Gastrocnemius medialis (tissue), 4 donors: ENCODE measurements at regions not wholly inside any gene's neighbourhood (a gene's known extent, or its start where the extent isn't known, plus 50 kb on each side); places are given as distances from the start of the nearest gene placed in this dataset.

Experiments used
- ATAC-seq, 2 donors: fragments of 150-250 bp; one replicate each; pipeline ENCODE4 v1.9.1; 2016
- DNase-seq, 2 donors: peaks; one replicate each; pipeline ENCODE4 v3.0.0-alpha.2; 2019
- H3K27ac ChIP-seq, 4 donors: fragments of 200-600 bp; sonication (generic); 1 replicate in 1 of 4; 2 replicates in 3 of 4; pipeline ENCODE4 v1.5.1; 2016 to 2018; ENCODE audit warnings: mild to moderate bottlenecking in 2 of 4, moderate library complexity in 1 of 4
- H3K27me3 ChIP-seq, 3 donors: fragments of 200-600 bp; sonication (generic) in 2 of 3; 1 replicate in 1 of 3; 2 replicates in 2 of 3; pipeline versions ENCODE4 v1.5.1 to v1.6.0; 2016 to 2019; ENCODE audit warnings: mild to moderate bottlenecking in 1 of 3, moderate library complexity in 1 of 3
- H3K36me3 ChIP-seq, 2 donors: fragments of 200-600 bp; sonication (generic) in 1 of 2; one replicate each; pipeline ENCODE4 v1.5.1; 2017 to 2018
- H3K4me1 ChIP-seq, 2 donors: fragments of 200-600 bp; sonication (generic) in 1 of 2; one replicate each; pipeline ENCODE4 v1.5.1; 2016 to 2017; ENCODE audit warnings: mild to moderate bottlenecking in 2 of 2
- H3K4me3 ChIP-seq, 4 donors: fragments of 200-600 bp; sonication (generic) in 3 of 4; 1 replicate in 1 of 4; 2 replicates in 3 of 4; pipeline ENCODE4 v1.5.1; 2016 to 2019; ENCODE audit warnings: mild to moderate bottlenecking in 2 of 4
- H3K9me3 ChIP-seq, 3 donors: fragments of 200-600 bp; sonication (generic) in 2 of 3; 1 replicate in 1 of 3; 2 replicates in 2 of 3; pipeline ENCODE4 v1.5.1; 2016 to 2019
- CTCF ChIP-seq, 5 experiments: fragments of 450-650 bp in 3 of 5; fragments of 200-600 bp in 2 of 5; sonication (generic) in 2 of 5; IDR thresholded peaks in 4 of 5; conservative IDR thresholded peaks in 1 of 5; 1 replicate in 4 of 5; 2 replicates in 1 of 5; pipeline ENCODE4 v1.5.1; 2016 to 2019; ENCODE audit warnings: antibody characterized with exemption in 5 of 5, mild to moderate bottlenecking in 3 of 5, moderate library complexity in 3 of 5
- POLR2A ChIP-seq, 2 donors: fragments of 450-650 bp; IDR thresholded peaks; one replicate each; pipeline ENCODE4 v1.6.1; 2017; ENCODE audit warnings: antibody characterized with exemption in 2 of 2, mild to moderate bottlenecking in 2 of 2, moderate library complexity in 2 of 2
- in situ Hi-C, 4 donors: fragments of 200-750 bp; cut with MboI; loops; one replicate each; pipeline versions ENCODE4 v1.15.0 to v1.8.0; 2017; ENCODE audit warnings: low sequenced_read_pairs in 4 of 4
- intact Hi-C: fragments of 100-400 bp; cut with DNase I; formaldehyde crosslinking; loops from one replicate; pipeline ENCODE4 v1.15.1; 2023; ENCODE audit warnings: low total_unique reads

- H3K9me3 ChIP-seq: no peaks in the 10 kb centered on the region
- no peaks in the 10 kb centered on the region for H3K27me3 ChIP-seq
- intact Hi-C loops: no loop called here
- no peaks in the 10 kb centered on the region for H3K36me3 ChIP-seq
- no peak for ATAC-seq
- no peak overlapping the region for H3K4me3 ChIP-seq
- no peak for TF ChIP-seq POLR2A (IDR thresholded peaks at IDR 0.05)
- no peak for TF ChIP-seq CTCF (IDR thresholded peaks at IDR 0.05 in 4 of 5, conservative IDR thresholded peaks at IDR 0.05 in 1 of 5)
- in situ Hi-C loops: no loop called here
- H3K27ac ChIP-seq: no peak overlapping the region
- H3K4me1 ChIP-seq: peaks cover 12 to 15% of the 10 kb centered on the region in 2 donors
- no peak for DNase-seq
Measured at GRCh38 chrX:68897118-68897945, 68.5 kb downstream of the EFNB1 start.

- peaks cover 12 to 15% of the 10 kb centered on the region in 2 donors for H3K4me1 ChIP-seq
- H3K27ac ChIP-seq: peak overlapping the region in 2 of 4 donors; percentile 91 to 92
- in situ Hi-C loops (no loop called here), intact Hi-C loops (no loop called here)
- no peaks in the 10 kb centered on the region for H3K27me3 ChIP-seq
- no peak for ATAC-seq
- no peak overlapping the region for H3K4me3 ChIP-seq
- H3K36me3 ChIP-seq: no peaks in the 10 kb centered on the region
- no peaks in the 10 kb centered on the region for H3K9me3 ChIP-seq
- TF ChIP-seq CTCF (IDR thresholded peaks at IDR 0.05 in 4 of 5, conservative IDR thresholded peaks at IDR 0.05 in 1 of 5) (no peak), POLR2A (IDR thresholded peaks at IDR 0.05) (no peak)
- no peak for DNase-seq
Measured at GRCh38 chrX:68896581-68896980, 67.8 kb downstream of the EFNB1 start.

- TF ChIP-seq POLR2A (IDR thresholded peaks at IDR 0.05) (no peak), CTCF (IDR thresholded peaks at IDR 0.05 in 4 of 5, conservative IDR thresholded peaks at IDR 0.05 in 1 of 5) (no peak)
- Histone ChIP-seq H3K36me3 (no peaks in the 10 kb centered on the region), H3K9me3 (no peaks in the 10 kb centered on the region), H3K4me1 (peaks cover 12 to 15% of the 10 kb centered on the region in 2 donors), H3K27ac (peak overlapping the region; percentile 88 to 92 (median 90)), H3K4me3 (no peak overlapping the region), H3K27me3 (no peaks in the 10 kb centered on the region)
- in situ Hi-C loops: no loop called here
- no peak for DNase-seq
- intact Hi-C loops: loop anchor here (1.0 to 2.0 kb wide), 2 partner anchors 37 to 67 kb away; no protein-coding TSS in a partner anchor
- no peak for ATAC-seq
Measured at GRCh38 chrX:68895778-68896177, 67.0 kb downstream of the EFNB1 start.

GRCh38 chrX:68895341-68895755, 66.5 kb downstream of the EFNB1 start:
- intact Hi-C loops: loop anchor here (1.0 to 2.0 kb wide), 2 partner anchors 37 to 67 kb away; no protein-coding TSS in a partner anchor
- Histone ChIP-seq H3K27ac (peak overlapping the region; percentile 88 to 92 (median 90)), H3K36me3 (no peaks in the 10 kb centered on the region), H3K27me3 (no peaks in the 10 kb centered on the region), H3K9me3 (no peaks in the 10 kb centered on the region), H3K4me3 (peak overlapping the region; percentile 46 to 51 (median 48)), H3K4me1 (peaks cover 12 to 15% of the 10 kb centered on the region in 2 donors)
- DNase-seq (peak; percentile 10 to 56), ATAC-seq (peak; percentile 72 to 79)
- no peak for TF ChIP-seq POLR2A (IDR thresholded peaks at IDR 0.05)
- TF ChIP-seq CTCF (IDR thresholded peaks at IDR 0.05 in 4 of 5, conservative IDR thresholded peaks at IDR 0.05 in 1 of 5): no peak
- in situ Hi-C loops: no loop called here
